SIG-M5 (cell line): ENCODE measurements at regions not wholly inside any gene's neighbourhood (a gene's known extent, or its start where the extent isn't known, plus 50 kb on each side); places are given as distances from the start of the nearest gene placed in this dataset.
"Not testable (repeated sequence)": the region's sequence is repeated elsewhere in the genome, so short reads cannot be mapped to it uniquely, and the experiment has no call there.

Experiments used
- DNase-seq: peaks from one replicate; lab custom pipeline; 2025; lab: John Stamatoyannopoulos, UW

GRCh38 chr20:40276301-40276700 is 412.7 kb downstream of the MAFB start:
- no peak for DNase-seq

DNA sequence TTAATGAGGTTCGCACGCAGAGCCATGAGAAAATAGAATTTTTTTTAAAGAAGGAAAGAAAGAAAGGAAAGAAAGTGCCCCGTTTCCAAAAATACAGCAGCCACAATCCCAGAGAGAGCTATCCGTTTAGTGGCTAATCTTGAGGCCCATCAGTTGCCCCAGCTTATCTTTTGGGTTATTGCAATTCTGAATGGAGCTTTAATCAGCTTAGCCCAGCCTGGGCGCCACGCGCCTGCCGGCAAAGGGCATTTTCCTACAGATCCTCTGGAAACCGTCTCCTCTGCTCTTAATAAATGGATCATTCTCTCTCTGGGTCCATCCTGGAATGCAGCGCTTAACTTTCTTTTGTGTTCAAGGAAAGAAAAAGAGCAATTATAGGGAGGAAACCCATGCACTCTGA is 413.3 kb downstream of the MAFB start:
- no peak for DNase-seq

DNA sequence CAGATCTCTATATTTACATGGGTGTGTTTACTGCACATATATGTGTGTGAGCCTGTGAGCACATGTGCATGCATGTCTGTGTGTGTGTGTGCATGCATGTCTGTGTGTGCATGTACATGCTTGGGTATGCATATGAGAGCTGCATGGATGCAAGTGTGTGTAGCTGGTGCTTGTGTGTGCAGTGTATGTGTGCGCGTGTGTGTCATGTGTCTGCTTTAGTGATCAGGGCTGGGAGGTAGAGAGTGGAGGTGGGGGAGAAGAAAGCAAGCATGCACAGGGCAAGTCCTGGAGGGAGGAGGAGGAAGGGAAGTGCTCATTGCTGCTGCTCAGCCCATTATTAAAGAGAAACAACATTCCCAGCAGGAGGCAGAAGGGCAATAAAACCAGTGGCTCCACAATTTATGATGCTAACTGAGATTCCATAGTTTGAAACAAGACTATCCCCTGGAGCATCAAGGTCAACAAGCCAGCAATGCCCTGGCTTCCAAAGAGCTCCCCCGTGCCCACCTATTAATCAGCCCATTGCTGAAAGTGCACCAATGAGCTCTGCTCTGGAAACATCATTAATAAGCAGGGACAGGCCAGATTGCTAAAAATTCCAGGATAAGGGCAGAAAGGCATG is 414.0 kb downstream of the MAFB start:
- DNase-seq, result no peak

DNA sequence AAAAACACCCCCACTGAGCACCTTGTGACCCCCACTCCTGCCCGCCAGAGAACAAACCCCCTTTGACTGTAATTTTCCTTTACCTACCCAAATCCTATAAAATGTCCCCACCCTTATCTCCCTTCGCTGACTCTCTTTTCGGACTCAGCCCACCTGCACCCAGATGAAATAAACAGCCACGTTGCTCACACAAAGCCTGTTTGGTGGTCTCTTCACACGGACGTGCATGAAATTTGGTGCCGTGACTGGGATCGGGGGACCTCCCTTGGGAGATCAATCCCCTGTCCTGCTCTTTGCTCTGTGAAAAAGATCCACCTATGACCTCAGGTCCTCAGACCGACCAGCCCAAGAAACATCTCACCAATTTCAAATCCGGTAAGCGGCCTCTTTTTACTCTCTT is 419.8 kb downstream of the MAFB start:
- not testable (repeated sequence) for DNase-seq

GRCh38 chr20:40268321-40269075 is 420.5 kb downstream of the MAFB start:
- DNase-seq, result no peak

DNA sequence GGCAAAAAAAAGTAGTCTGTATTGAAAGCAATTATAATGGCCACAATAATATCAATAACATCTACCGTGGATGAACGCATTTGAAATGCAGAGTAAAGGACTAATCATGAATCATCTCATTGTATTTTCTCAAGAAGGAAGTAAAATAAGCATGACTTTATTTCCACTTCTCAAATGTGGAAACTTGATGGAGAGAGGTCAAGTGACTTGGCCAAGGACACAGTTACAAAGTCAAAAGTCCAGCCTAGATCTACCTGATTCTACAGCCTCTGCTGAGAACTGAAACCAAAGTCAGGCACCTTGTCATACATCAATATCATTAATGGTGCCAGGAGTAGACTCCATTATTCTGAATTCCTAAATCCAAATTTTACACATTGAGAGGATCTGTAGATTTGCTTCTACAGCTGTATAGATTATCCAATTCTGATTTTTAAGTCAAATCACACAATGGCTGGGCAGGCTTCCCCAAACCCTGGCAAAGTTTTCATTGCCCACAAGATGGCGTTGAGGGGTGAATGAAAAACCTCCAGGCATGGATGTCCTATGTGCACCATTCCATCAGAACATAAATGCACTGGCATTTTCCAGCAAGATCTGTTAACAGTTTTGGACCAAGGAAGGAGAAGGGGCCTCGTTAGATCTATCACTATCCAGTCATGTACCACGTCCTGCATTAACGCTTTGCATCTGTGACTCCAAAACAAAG is 423.1 kb downstream of the MAFB start:
- no peak for DNase-seq

- no peak for DNase-seq
Observed at GRCh38 chr20:40262219-40262618, 426.8 kb downstream of the MAFB start.

- no peak for DNase-seq
Observed at GRCh38 chr20:40258931-40259330, 430.1 kb downstream of the MAFB start.

DNA sequence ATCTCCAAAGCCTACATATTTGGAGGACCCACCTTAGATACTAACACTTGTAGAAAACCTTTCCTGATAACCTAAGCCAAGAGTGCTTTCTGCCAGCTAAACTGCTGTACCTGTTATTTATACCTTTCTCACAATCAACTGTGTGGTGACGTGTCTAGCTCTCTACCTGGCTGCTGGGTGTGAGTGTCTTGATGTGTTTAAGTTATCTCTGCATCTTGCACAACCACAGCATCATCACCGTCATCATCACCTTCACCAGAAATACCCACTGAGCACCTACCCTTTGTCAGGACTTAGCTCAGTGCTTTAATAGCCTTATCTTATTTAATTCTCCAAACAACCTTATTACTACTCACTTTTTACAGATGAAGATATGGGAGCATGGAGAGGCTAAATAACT is 431.3 kb downstream of the MAFB start:
- DNase-seq, result no peak

GRCh38 chr20:40255365-40255764 is 433.7 kb downstream of the MAFB start:
- DNase-seq, result no peak

GRCh38 chr20:40254023-40254772 is 434.8 kb downstream of the MAFB start:
- DNase-seq, result no peak

- DNase-seq, result no peak
Observed at GRCh38 chr20:40251284-40251932, 437.6 kb downstream of the MAFB start.

DNA sequence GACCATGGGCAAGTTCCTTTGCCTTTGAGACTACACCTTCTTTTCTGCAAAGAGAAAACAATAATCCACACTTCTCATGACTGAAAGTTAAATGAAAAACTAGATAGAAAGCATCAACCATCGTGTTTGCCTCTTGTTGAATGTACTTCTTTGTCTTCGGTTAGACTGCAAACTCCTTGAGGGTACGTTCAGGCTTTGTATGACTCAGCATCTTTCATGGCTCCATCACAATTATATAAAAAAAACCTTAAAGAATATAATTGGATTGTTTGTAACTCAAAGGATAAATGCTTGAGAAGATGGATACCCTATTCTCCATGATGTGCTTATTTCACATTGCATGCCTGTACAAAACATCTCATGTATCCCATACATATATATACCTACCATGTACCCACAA is 439.2 kb downstream of the MAFB start:
- DNase-seq, result no peak

GRCh38 chr20:40245829-40246228 is 443.2 kb downstream of the MAFB start:
- DNase-seq, result no peak

DNA sequence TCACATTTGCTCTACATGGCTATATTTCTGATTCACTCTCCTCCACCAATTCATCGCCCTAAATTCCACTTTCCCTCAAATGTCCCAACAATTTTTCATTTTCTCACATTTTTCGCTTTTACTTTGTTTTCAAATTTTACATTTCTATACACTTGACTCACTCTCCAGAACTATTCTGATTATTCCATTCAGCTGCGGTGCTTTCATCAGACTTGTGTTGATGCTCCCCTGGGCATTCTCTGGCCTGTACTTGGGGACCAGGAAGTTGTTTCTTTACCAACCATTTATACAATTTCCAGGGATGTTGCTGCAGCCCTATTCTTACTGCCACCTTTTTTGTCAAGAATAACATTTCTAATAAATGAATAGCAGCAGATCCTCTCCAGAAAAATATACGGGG is 444.8 kb downstream of the MAFB start:
- no peak for DNase-seq

GRCh38 chr20:40241596-40242343 is 447.3 kb downstream of the MAFB start:
- no peak for DNase-seq

DNA sequence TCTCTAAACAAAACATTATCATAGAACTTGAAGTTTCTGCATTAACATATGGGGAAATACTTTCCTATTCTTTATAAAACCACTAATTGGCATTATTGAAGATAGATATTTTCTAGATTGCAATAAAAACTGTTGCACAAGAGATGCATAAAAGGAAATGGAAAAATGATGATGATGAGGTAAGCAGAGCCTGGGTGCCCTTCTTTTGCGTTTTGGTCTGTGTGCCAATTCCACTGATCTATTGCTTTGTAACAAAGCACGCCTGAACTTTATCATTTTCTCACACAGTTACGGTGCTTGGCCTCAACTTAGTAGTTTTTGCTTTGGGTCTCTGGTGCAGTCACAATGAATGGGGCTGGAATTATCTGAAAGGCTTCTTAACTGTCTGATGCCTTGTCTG is 450.5 kb downstream of the MAFB start:
- DNase-seq, result no peak

DNA sequence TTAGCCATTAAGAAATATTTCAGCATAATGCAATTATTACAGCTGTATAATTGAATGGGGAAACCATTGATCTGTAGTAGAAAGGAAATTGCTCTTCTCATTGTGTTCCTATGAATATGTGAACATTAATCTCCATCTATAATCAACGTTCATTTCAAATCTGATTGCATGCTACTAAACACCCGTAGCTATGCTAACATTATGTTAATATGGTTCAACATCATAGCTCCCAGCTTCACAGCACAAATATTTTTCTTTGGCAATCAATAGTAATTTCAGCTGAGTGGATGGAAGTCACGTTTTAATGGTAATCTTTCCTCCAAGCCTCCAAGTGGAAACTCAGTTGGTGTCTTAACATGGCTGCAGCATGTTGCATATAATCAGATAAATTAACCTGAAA is 454.4 kb downstream of the MAFB start:
- DNase-seq, result no peak

- no peak for DNase-seq
Observed at GRCh38 chr20:40233406-40233805, 455.6 kb downstream of the MAFB start.

- DNase-seq, result no peak
Observed at GRCh38 chr20:40232756-40233155, 456.3 kb downstream of the MAFB start.

DNA sequence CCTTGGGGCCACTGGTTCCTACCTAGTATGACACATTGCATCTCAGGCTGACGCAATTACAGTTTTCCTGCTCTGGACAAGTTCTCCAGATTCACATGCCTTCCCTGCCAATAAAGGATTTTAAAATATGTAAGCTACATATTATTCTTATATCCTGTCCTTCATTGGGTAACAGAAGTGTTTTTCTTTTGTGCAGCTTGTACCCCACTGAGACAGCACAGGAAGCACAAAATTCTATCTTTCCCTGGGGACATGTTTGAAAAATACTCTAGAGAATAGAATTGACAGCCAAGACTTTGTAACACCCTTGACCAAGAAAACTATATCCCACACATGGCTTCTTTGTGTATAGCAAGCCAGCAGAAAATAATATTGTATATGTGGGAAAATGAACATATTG is 456.8 kb downstream of the MAFB start:
- no peak for DNase-seq
